ENCODE measurements at regions not wholly inside any gene's neighbourhood (a gene's known extent, or its start where the extent isn't known, plus 50 kb on each side); places are given as distances from the start of the nearest gene placed in this dataset.

GRCh38 chr15:36067483-36068274 is 511.7 kb upstream of the CDIN1 start:
- ATAC-seq: no peak
- intact Hi-C loops (cut with DNase I; ENCODE audit: low total_unique reads): no loop called here
- Histone ChIP-seq H3K27ac (no peak overlapping the region), H3K9me3 (no peaks in the 10 kb centered on the region), H3K27me3 (no peaks in the 10 kb centered on the region), H3K4me1 (no peaks in the 10 kb centered on the region), H3K36me3 (no peaks in the 10 kb centered on the region), H3K4me3 (no peak overlapping the region)
- in situ Hi-C loops (cut with MboI; ENCODE audit: low sequenced_read_pairs in 4 of 4): no loop called here
- no peak for DNase-seq
- no peak for TF ChIP-seq CTCF (IDR thresholded peaks at IDR 0.05 in 4 of 5, conservative IDR thresholded peaks at IDR 0.05 in 1 of 5)
- TF ChIP-seq POLR2A (IDR thresholded peaks at IDR 0.05): no peak

GRCh38 chr15:36075333-36075732 is 504.1 kb upstream of the CDIN1 start:
- TF ChIP-seq CTCF (IDR thresholded peaks at IDR 0.05 in 4 of 5, conservative IDR thresholded peaks at IDR 0.05 in 1 of 5): no peak
- no peak for TF ChIP-seq POLR2A (IDR thresholded peaks at IDR 0.05)
- Histone ChIP-seq H3K27ac (no peak overlapping the region), H3K27me3 (no peaks in the 10 kb centered on the region), H3K36me3 (no peaks in the 10 kb centered on the region), H3K4me1 (no peaks in the 10 kb centered on the region), H3K4me3 (no peak overlapping the region), H3K9me3 (no peaks in the 10 kb centered on the region)
- in situ Hi-C loops (cut with MboI; ENCODE audit: low sequenced_read_pairs in 4 of 4) (no loop called here), intact Hi-C loops (cut with DNase I; ENCODE audit: low total_unique reads) (no loop called here)
- DNase-seq (no peak), ATAC-seq (no peak)

GRCh38 chr15:36079021-36079420 is 500.4 kb upstream of the CDIN1 start:
- Histone ChIP-seq H3K36me3 (no peaks in the 10 kb centered on the region), H3K27ac (no peak overlapping the region), H3K4me1 (no peaks in the 10 kb centered on the region), H3K9me3 (no peaks in the 10 kb centered on the region), H3K4me3 (no peak overlapping the region), H3K27me3 (no peaks in the 10 kb centered on the region)
- no peak for ATAC-seq
- DNase-seq: no peak
- TF ChIP-seq CTCF (IDR thresholded peaks at IDR 0.05 in 4 of 5, conservative IDR thresholded peaks at IDR 0.05 in 1 of 5) (no peak), POLR2A (IDR thresholded peaks at IDR 0.05) (no peak)
- intact Hi-C loops (cut with DNase I; ENCODE audit: low total_unique reads) (no loop called here), in situ Hi-C loops (cut with MboI; ENCODE audit: low sequenced_read_pairs in 4 of 4) (no loop called here)

GRCh38 chr15:36080759-36081158 is 498.7 kb upstream of the CDIN1 start:
- no peak for DNase-seq
- ATAC-seq: no peak
- in situ Hi-C loops (cut with MboI; ENCODE audit: low sequenced_read_pairs in 4 of 4) (no loop called here), intact Hi-C loops (cut with DNase I; ENCODE audit: low total_unique reads) (no loop called here)
- no peaks in the 10 kb centered on the region for H3K9me3 ChIP-seq
- no peak overlapping the region for H3K27ac ChIP-seq
- no peaks in the 10 kb centered on the region for H3K36me3 ChIP-seq
- H3K4me1 ChIP-seq: no peaks in the 10 kb centered on the region
- TF ChIP-seq POLR2A (IDR thresholded peaks at IDR 0.05) (no peak), CTCF (IDR thresholded peaks at IDR 0.05 in 4 of 5, conservative IDR thresholded peaks at IDR 0.05 in 1 of 5) (no peak)
- H3K4me3 ChIP-seq: no peak overlapping the region
- H3K27me3 ChIP-seq: no peaks in the 10 kb centered on the region
